ENCODE measurements at regions not wholly inside any gene's neighbourhood (a gene's known extent, or its start where the extent isn't known, plus 50 kb on each side); places are given as distances from the start of the nearest gene placed in this dataset.

DNA sequence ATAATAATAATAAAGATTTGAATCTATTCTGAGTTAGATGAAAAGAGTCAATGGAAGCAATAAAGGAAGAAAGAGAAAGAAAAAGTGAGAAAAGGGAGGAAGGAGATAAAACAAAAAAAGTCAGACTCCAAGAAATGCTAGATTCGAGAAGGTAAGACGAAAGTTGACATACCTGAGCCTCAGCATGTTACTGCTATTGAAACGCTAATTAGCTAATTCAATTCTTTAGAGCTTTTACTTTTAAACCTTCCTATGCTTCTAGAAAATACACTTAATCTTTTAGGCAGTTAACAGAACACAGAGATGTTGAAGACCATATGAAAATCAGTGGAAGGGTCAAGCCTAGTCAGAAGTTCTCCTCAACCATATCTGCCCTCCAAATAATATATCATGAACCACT is 337.2 kb upstream of the ROBO2 start:
- ATAC-seq, result no peak
- TF ChIP-seq ZC3H10 (CRISPR knock-in tag; IDR thresholded peaks at IDR 0.05) (no peak), ESRRG (CRISPR knock-in tag; IDR thresholded peaks at IDR 0.05) (no peak), ARNTL (CRISPR knock-in tag; IDR thresholded peaks at IDR 0.05; ENCODE audit: borderline replicate concordance, low read depth) (no peak), ISL1 (CRISPR knock-in tag; IDR thresholded peaks at IDR 0.05) (no peak), RARB (CRISPR knock-in tag; IDR thresholded peaks at IDR 0.05) (no peak)

GRCh38 chr3:76715426-76715825 is 324.5 kb upstream of the ROBO2 start:
- no peak for ATAC-seq
- TF ChIP-seq OSR1 (CRISPR knock-in tag; IDR thresholded peaks at IDR 0.05) (no peak), ZNF565 (CRISPR knock-in tag; conservative IDR thresholded peaks at IDR 0.05; ENCODE audit: low read depth) (no peak), SNAI2 (CRISPR knock-in tag; IDR thresholded peaks at IDR 0.05) (no peak), ISL1 (CRISPR knock-in tag; IDR thresholded peaks at IDR 0.05) (no peak), ZFP30 (CRISPR knock-in tag; IDR thresholded peaks at IDR 0.05) (no peak), ZC3H10 (CRISPR knock-in tag; IDR thresholded peaks at IDR 0.05) (no peak), TSHZ2 (CRISPR knock-in tag; IDR thresholded peaks at IDR 0.05) (no peak), CSDC2 (CRISPR knock-in tag; IDR thresholded peaks at IDR 0.05) (no peak)

- ATAC-seq, result no peak
- TF ChIP-seq OSR1 (CRISPR knock-in tag; IDR thresholded peaks at IDR 0.05), result no peak
- no peak for TF ChIP-seq TCF4 (CRISPR knock-in tag; IDR thresholded peaks at IDR 0.05; ENCODE audit: borderline replicate concordance)
- TF ChIP-seq ZC3H10 (CRISPR knock-in tag; IDR thresholded peaks at IDR 0.05), result no peak
- TF ChIP-seq, protein P1, sequence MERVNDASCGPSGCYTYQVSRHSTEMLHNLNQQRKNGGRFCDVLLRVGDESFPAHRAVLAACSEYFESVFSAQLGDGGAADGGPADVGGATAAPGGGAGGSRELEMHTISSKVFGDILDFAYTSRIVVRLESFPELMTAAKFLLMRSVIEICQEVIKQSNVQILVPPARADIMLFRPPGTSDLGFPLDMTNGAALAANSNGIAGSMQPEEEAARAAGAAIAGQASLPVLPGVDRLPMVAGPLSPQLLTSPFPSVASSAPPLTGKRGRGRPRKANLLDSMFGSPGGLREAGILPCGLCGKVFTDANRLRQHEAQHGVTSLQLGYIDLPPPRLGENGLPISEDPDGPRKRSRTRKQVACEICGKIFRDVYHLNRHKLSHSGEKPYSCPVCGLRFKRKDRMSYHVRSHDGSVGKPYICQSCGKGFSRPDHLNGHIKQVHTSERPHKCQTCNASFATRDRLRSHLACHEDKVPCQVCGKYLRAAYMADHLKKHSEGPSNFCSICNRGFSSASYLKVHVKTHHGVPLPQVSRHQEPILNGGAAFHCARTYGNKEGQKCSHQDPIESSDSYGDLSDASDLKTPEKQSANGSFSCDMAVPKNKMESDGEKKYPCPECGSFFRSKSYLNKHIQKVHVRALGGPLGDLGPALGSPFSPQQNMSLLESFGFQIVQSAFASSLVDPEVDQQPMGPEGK (CRISPR knock-in tag; IDR thresholded peaks at IDR 0.05; ENCODE audit: borderline replicate concordance), result no peak
- TF ChIP-seq CSDC2 (CRISPR knock-in tag; IDR thresholded peaks at IDR 0.05), result no peak
- TF ChIP-seq ZFP30 (CRISPR knock-in tag; IDR thresholded peaks at IDR 0.05), result no peak
- TF ChIP-seq, protein P2, sequence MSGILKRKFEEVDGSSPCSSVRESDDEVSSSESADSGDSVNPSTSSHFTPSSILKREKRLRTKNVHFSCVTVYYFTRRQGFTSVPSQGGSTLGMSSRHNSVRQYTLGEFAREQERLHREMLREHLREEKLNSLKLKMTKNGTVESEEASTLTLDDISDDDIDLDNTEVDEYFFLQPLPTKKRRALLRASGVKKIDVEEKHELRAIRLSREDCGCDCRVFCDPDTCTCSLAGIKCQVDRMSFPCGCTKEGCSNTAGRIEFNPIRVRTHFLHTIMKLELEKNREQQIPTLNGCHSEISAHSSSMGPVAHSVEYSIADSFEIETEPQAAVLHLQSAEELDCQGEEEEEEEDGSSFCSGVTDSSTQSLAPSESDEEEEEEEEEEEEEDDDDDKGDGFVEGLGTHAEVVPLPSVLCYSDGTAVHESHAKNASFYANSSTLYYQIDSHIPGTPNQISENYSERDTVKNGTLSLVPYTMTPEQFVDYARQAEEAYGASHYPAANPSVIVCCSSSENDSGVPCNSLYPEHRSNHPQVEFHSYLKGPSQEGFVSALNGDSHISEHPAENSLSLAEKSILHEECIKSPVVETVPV (CRISPR knock-in tag; IDR thresholded peaks at IDR 0.05), result no peak
- no peak for TF ChIP-seq BACH2 (CRISPR knock-in tag; IDR thresholded peaks at IDR 0.05; ENCODE audit: borderline replicate concordance)
- no peak for TF ChIP-seq SNAI2 (CRISPR knock-in tag; IDR thresholded peaks at IDR 0.05)
- TF ChIP-seq TSHZ2 (CRISPR knock-in tag; IDR thresholded peaks at IDR 0.05), result no peak
- TF ChIP-seq ESRRG (CRISPR knock-in tag; IDR thresholded peaks at IDR 0.05), result no peak
- TF ChIP-seq GLIS3 (CRISPR knock-in tag; IDR thresholded peaks at IDR 0.05), result no peak
- TF ChIP-seq ARNTL (CRISPR knock-in tag; IDR thresholded peaks at IDR 0.05; ENCODE audit: borderline replicate concordance, low read depth), result no peak
- no peak for TF ChIP-seq CREB5 (CRISPR knock-in tag; IDR thresholded peaks at IDR 0.05; ENCODE audit: low read depth)
- TF ChIP-seq ZNF8 (CRISPR knock-in tag; IDR thresholded peaks at IDR 0.05), result no peak
Measured at GRCh38 chr3:76723366-76723765, 316.5 kb upstream of the ROBO2 start.

Measured in SK-N-SH treated with all-trans-retinoic acid at 6 μM for 48 hours (cell line).